Activated CD4-positive, alpha-beta T cell treated with anti-CD3 and anti-CD28 coated beads, Interleukin-2, amount 50 U/mL, for 48 hours (primary cell): ENCODE measurements at regions not wholly inside any gene's neighbourhood (a gene's known extent, or its start where the extent isn't known, plus 50 kb on each side); places are given as distances from the start of the nearest gene placed in this dataset.

ENCODE experiments used
- DNase-seq, 2 experiments: peaks; one replicate each; pipeline ENCODE4 v3.0.0-alpha.2; 2020

GRCh38 chr15:100703032-100703578 lies 100.7 kb downstream of the ASB7 start:
- DNase-seq, result peak; percentile 31 to 49

DNA sequence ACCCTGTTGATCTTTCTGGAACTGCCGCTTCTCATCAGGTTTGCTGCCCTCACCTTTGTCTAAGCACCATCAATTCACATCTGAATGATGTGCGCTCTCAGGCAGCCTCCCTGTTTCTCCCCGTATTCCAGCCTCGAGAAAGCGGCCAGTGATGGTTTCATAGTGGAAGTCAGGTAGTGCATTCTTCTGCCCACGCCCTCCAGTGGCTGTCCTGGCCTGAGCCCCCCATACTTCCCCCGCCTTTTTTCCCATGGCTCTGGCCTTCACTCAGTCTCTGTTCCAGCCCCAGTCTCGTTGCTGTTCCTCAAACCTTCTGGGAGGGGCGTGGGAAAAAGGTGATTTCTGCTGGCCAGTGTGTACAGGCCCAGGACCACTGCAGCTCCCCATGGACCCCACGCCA lies 101.3 kb downstream of the ASB7 start:
- DNase-seq, result no peak

- no peak for DNase-seq
These were observed 102.1 kb downstream of the ASB7 start for GRCh38 chr15:100704281-100705055.

DNA sequence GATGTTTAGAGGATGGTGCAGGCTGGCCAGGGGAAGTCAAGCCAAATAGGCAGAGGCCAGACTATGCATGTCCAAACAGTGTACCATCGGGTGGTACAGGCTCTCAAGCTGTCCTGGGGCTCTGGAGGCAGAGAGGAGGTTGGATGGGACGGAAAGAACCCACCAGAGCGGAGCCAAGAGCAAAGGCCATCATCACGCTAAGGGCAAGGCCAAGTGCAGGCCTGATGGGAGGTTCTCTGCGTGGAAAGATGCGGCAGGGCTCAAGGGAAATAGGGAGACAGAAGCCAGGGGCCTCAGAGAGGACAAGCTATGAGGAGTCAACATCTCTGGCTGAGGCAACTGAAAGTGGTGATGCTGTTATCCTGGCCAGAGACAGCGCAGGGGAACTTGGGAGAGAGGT lies 102.7 kb downstream of the ASB7 start:
- DNase-seq, result no peak

DNA sequence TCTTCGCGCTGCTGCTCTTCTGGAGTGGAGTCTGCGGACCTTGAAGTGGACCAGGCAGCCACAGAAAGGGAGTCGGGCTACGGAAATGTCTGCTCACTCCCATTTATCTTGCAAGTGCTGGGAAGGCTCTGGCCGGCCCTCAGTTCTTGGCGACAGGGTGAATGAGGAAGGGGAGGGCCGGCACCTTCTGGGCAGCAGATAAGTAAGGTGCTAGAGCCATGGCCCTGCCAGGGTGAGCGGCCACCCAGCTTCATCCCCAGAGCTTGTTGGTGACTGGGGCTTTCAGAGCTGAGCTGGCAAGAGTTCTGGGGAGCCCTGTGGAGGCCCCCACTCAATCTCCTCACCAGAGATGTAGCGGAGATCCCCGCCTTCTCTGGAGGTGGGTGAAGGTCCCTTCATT lies 103.5 kb downstream of the ASB7 start:
- DNase-seq, result no peak

- no peak for DNase-seq
These were observed 104.8 kb downstream of the ASB7 start for GRCh38 chr15:100707229-100707628.

DNA sequence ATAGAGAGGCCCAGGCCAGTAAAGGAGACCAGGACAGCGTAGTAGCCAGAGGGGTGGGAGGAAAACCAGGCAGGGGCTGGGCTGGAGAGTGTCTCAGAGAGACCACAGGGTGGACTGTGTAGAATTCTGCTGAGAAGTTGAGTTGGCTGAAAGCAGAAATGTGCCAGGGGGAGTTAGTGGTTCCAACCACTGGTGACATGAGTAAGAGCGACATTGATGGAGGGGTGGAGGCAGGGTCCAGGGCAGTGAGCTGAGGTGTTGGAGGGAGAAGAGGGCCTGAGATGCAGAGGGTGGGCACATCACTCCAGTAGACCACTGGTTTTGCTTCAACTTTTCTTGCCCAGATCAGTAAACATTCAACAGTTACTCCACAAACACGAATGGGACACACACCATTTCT lies 106.5 kb downstream of the ASB7 start:
- no peak for DNase-seq

GRCh38 chr15:100710222-100710621 lies 107.8 kb downstream of the ASB7 start:
- DNase-seq, result no peak

DNA sequence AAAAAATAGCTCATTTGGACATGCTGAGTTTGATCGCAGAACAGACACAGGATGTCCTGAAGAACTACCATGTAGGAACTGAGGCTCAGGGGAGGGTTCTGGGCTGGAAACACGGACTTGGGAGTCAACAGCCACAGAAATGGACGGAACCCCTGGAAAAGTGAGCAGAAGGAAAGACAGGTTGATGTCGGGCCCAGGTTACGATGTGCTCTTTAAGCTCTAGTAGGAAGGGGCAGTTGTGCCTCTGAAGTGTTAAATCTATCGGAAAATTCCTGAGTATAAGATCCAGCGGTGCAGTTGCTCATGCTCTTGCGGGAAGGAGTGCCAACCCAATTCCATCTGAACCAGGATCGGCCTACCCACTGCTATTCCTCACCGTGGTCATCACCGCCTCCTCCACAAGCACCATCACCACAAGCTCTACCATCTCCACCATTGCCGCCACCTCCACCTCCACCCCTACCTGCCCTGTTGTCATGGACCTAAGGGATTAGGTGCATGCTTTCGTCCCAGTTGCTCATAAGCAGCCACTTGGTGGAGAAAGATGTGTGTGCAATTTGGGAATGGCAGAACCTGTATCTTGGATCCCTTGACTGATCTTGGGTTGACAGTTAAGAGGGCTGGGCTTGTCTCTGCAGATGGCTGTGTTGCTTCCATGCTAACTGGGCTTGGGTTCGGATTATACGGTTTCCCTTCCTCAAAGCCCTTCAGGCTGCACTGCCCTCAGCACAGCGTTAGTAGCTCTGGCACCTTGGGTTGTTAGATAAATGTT lies 108.5 kb downstream of the ASB7 start:
- DNase-seq, result no peak

DNA sequence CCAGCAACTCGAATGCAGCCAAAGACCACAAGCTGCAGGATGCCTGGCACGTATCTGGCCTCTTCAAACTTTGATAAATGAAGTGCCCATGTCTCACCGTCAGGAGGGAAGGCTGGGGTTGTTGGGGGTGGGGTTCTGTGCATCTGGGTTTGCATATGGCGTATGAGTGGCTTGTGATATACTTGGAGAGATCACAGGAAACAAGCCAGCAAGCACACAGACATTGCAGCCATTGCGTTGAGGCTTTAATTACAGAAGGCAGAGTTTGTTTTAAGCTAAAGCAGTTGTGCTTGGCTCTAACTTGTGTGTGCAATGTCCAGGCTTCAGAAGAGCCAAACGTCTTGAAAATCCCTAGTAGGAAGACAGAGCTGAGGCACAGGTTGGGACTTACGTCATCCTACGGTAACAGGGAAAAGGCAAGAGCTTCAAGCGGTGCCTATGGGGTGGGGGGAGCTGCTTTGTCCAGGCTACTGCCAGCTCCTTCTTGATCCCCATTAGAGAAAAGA lies 109.2 kb downstream of the ASB7 start:
- no peak for DNase-seq

GRCh38 chr15:100712226-100712625 lies 109.8 kb downstream of the ASB7 start:
- no peak for DNase-seq

GRCh38 chr15:100713163-100713867 lies 110.9 kb downstream of the ASB7 start:
- no peak for DNase-seq

GRCh38 chr15:100714034-100714748 lies 111.8 kb downstream of the ASB7 start:
- DNase-seq, result no peak

DNA sequence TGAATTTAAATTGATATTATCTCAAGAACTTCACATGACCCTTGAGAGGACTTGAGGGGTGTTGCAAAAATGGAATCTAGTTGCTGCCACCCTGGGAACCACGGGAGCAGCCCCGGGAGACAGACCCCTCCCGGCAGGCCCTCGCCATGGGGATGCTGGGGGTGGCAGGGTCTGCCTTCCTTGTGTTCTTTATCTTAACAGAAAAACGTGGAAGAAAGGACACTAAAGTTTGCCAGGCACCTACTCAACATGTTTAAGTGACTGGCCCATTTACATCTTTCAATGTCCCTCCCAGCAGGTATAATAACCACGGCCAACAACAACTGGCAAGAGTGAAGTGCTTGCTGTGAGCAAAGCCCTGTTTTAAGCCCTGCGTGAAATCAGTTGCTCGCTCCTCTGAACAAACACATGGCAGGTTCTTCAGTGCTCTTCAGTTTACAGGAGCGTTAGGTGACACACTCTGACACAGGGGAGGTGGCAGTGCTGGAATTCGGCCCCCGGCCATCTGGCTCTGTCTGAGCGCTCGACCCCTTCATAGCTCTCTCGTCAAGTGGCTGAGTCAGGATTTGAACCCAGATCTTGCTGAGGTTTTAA lies 112.5 kb downstream of the ASB7 start:
- no peak for DNase-seq

GRCh38 chr15:100715571-100716455 lies 113.4 kb downstream of the ASB7 start:
- DNase-seq, result no peak

- no peak for DNase-seq
These were observed 114.2 kb downstream of the ASB7 start for GRCh38 chr15:100716456-100717085.

- no peak for DNase-seq
These were observed 115.2 kb downstream of the ASB7 start for GRCh38 chr15:100717596-100717995.

GRCh38 chr15:100718075-100718980 lies 115.9 kb downstream of the ASB7 start:
- DNase-seq, result no peak

DNA sequence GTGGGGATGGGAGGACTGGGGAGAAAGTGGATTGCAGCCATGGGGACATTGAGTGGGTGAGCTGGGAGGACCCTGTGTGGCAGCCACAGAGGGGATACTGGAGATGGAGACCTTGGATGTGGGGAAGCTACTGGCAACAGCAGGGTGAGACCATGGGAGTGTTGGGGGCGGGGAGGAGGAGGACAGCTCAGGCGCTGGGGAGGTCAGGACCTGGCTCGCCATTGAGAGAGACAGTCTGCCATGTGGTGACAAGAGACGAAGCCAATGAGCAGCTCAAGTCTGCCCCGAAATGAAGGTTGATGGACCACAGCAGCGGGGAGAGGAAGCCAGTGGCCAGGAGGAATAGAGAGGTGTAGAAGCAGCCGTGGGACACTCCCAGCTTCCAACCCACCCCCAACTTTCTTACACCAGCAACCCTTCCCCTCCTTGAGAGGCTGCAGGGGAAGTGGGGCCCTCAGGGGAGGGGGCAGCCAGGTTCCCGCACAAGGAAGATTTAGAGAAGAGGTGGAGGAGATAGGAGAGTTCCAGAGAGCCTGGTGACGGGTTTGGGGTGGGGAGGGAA lies 118.1 kb downstream of the ASB7 start:
- no peak for DNase-seq
